Mucosa of descending colon (tissue), 3 donors: ENCODE measurements at regions not wholly inside any gene's neighbourhood (a gene's known extent, or its start where the extent isn't known, plus 50 kb on each side); places are given as distances from the start of the nearest gene placed in this dataset.

Experiments used
- ATAC-seq: fragments of 200-7000 bp; cut with Tn5 transposase; one replicate; pipeline ENCODE4 v1.9.1; 2020; ENCODE audit warnings: mild to moderate bottlenecking, moderate library complexity
- DNase-seq, 3 donors: peaks; one replicate each; pipeline ENCODE4 v3.0.0-alpha.2; 2020
- H3K36me3 ChIP-seq: fragments of 200-600 bp; one replicate; pipeline ENCODE4 v1.8.0; 2021; ENCODE audit warnings: low read depth, mild to moderate bottlenecking
- H3K4me1 ChIP-seq: fragments of 200-600 bp; one replicate; pipeline ENCODE4 v1.8.0; 2021; ENCODE audit warnings: low read depth, mild to moderate bottlenecking
- H3K4me3 ChIP-seq: fragments of 200-600 bp; one replicate; pipeline ENCODE4 v1.8.0; 2021; ENCODE audit warnings: mild to moderate bottlenecking
- H3K9me3 ChIP-seq: fragments of 200-600 bp; one replicate; pipeline ENCODE4 v1.8.0; 2021; ENCODE audit warnings: mild to moderate bottlenecking
- CTCF ChIP-seq: fragments of 200-600 bp; IDR thresholded peaks from one replicate; pipeline ENCODE4 v1.8.0; 2022; ENCODE audit warnings: antibody characterized with exemption, mild to moderate bottlenecking
- intact Hi-C, 2 donors: fragments of 100-400 bp; cut with DNase I in 1 of 2; cut with micrococcal nuclease in 1 of 2; formaldehyde crosslinking; loops; one replicate each; pipeline versions ENCODE4 v1.11.0 to v1.11.1; 2022; cut with DNase I, micrococcal nuclease
- donor health status: DM: no; HTN: no; CAD: no; lungs with moderate emphysema.
- donor health status: DM: no; HTN: no; CAD: no.
- donor health status: DM: no; HTN: yes; CAD: no.

- no peak for TF ChIP-seq CTCF
- Histone ChIP-seq H3K9me3 (no peaks in the 10 kb centered on the region), H3K4me1 (no peaks in the 10 kb centered on the region), H3K4me3 (no peak overlapping the region), H3K36me3 (no peaks in the 10 kb centered on the region)
- intact Hi-C loops: no loop called here
- no peak for DNase-seq
- no peak for ATAC-seq
Observed at GRCh38 chr1:65508051-65508450, 87.6 kb downstream of the LEPR start.

DNA sequence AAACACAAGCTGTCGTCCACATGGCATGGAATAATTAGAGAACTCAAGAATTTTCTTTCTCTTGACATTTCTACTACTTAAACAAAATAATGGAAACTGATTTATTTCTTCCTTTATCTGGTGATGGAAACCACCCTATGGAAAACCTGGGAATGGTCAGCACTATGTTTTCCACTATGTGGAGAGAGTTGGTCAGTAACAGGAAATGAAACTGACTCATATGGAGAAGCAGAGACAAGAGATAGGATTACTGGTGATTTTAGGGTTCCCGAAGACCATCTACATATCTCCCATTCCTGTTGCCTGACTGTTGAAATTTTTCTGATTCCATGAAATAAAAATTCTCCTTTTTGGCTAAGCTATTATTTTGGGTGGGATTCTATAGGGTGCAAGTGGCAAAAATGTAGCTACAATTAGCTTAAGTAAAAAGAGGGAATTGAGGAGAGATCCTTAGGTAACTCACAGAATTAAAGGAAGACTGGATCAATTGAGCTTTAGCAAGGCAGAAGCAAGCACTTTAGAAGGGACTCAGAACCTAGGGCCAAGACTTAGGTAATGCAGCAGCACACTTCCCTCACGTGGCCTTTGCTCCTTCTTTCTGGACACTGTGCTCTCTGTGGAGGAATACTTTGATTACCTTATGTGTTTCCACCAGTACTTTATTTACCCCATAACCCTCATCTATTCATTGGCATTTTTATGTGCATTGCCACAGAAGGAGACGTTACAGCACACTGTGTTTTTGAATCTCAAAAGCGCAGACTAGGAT is 89.6 kb downstream of the LEPR start:
- DNase-seq: no peak
- Histone ChIP-seq H3K4me1 (no peaks in the 10 kb centered on the region), H3K4me3 (no peak overlapping the region), H3K36me3 (no peaks in the 10 kb centered on the region), H3K9me3 (no peaks in the 10 kb centered on the region)
- no peak for TF ChIP-seq CTCF
- intact Hi-C loops: no loop called here
- ATAC-seq: no peak

DNA sequence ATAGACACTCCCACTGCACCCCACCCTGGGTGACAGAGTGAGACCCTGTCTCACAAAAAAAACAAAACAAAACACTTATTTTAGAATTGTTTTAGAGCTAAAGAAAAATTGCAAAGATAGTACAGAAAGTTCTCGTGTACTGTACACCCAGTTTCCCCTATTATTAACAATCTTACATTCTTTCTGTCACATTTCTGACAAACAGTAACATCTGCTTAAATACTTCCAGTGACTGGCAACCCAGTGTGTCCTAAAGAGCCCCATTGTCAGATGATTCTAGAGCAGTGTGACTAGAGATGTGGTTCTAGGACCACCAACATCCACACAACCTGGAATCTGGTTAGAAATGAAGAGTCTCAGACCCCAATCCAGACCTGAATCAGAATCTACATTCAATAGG is 90.5 kb downstream of the LEPR start:
- intact Hi-C loops: no loop called here
- DNase-seq: no peak
- no peaks in the 10 kb centered on the region for H3K36me3 ChIP-seq
- no peak for ATAC-seq
- TF ChIP-seq CTCF: no peak
- no peaks in the 10 kb centered on the region for H3K9me3 ChIP-seq
- H3K4me3 ChIP-seq: no peak overlapping the region
- H3K4me1 ChIP-seq: no peaks in the 10 kb centered on the region

- ATAC-seq (no peak), DNase-seq (no peak)
- intact Hi-C loops: no loop called here
- Histone ChIP-seq H3K36me3 (no peaks in the 10 kb centered on the region), H3K9me3 (no peaks in the 10 kb centered on the region), H3K4me3 (no peak overlapping the region), H3K4me1 (no peaks in the 10 kb centered on the region)
- TF ChIP-seq CTCF: no peak
Observed at GRCh38 chr1:65512383-65512782, 91.9 kb downstream of the LEPR start.

- DNase-seq (no peak), ATAC-seq (no peak)
- H3K4me1 ChIP-seq: no peaks in the 10 kb centered on the region
- intact Hi-C loops: no loop called here
- no peak for TF ChIP-seq CTCF
- H3K36me3 ChIP-seq: no peaks in the 10 kb centered on the region
- no peaks in the 10 kb centered on the region for H3K9me3 ChIP-seq
- no peak overlapping the region for H3K4me3 ChIP-seq
Observed at GRCh38 chr1:65512967-65513780, 92.7 kb downstream of the LEPR start.
